Neural cell (in vitro differentiated cells): ENCODE measurements at regions not wholly inside any gene's neighbourhood (a gene's known extent, or its start where the extent isn't known, plus 50 kb on each side); places are given as distances from the start of the nearest gene placed in this dataset.

Experiments
- H2AFZ ChIP-seq: fragments of 200-600, 300-800 bp; sonication (generic), shearing (Covaris generic); 2 replicates; pipeline ENCODE4 v1.6.0; 2014; ENCODE audit warnings: low read depth, mild to moderate bottlenecking, antibody characterized with exemption, low read length, moderate library complexity
- H3F3A ChIP-seq: fragments of 200-600 bp; shearing (Covaris generic); 2 replicates; pipeline ENCODE4 v1.6.1; 2016; ENCODE audit warnings: mild to moderate bottlenecking, moderate library complexity, mixed read lengths, antibody characterized with exemption, low read length; ENCODE audit not compliant: insufficient read depth, poor library complexity, severe bottlenecking
- H3K27ac ChIP-seq: fragments of 200-600, 300-800 bp; sonication (generic), shearing (Covaris generic); 2 replicates; pipeline ENCODE4 v1.5.1; 2014; ENCODE audit warnings: mild to moderate bottlenecking, low read length, moderate library complexity
- H3K27me3 ChIP-seq: fragments of 300-800, 200-600 bp; sonication (generic), shearing (Covaris generic); 2 replicates; pipeline ENCODE4 v1.6.0; 2014; ENCODE audit warnings: mild to moderate bottlenecking, low read depth, low read length, moderate library complexity; ENCODE audit not compliant: insufficient read depth
- H3K36me3 ChIP-seq: fragments of 300-800, 200-600 bp; sonication (generic), shearing (Covaris generic); 2 replicates; pipeline ENCODE4 v1.5.1; 2014; ENCODE audit warnings: mild to moderate bottlenecking, antibody characterized with exemption, low read length, moderate library complexity; ENCODE audit not compliant: insufficient read depth
- H3K4me2 ChIP-seq: fragments of 300-800, 200-600 bp; sonication (generic), shearing (Covaris generic); 2 replicates; pipeline ENCODE4 v1.6.0; 2014; ENCODE audit warnings: mild to moderate bottlenecking, low read length
- H3K4me3 ChIP-seq: fragments of 300-800, 200-600 bp; sonication (generic), shearing (Covaris generic); 2 replicates; pipeline ENCODE4 v1.5.1; 2014; ENCODE audit warnings: mild to moderate bottlenecking, low read length, moderate library complexity
- H3K79me2 ChIP-seq: fragments of 200-600 bp; shearing (Covaris generic); replicated peaks from 2 replicates; pipeline ENCODE4 v1.6.0; 2014; ENCODE audit warnings: mild to moderate bottlenecking, low read length, moderate library complexity; ENCODE audit not compliant: insufficient read depth
- H3K9ac ChIP-seq: fragments of 300-800, 200-600 bp; sonication (generic), shearing (Covaris generic); 2 replicates; pipeline ENCODE4 v1.6.1; 2016; ENCODE audit warnings: mild to moderate bottlenecking, low read length, mixed read lengths
- H3K9me2 ChIP-seq: fragments of 200-600 bp; shearing (Covaris generic); 2 replicates; pipeline ENCODE4 v1.6.1; 2016; ENCODE audit warnings: mild to moderate bottlenecking, low read length, mixed read lengths; ENCODE audit not compliant: insufficient read depth
- H3K9me3 ChIP-seq: fragments of 200-600, 300-800 bp; sonication (generic), shearing (Covaris generic); 2 replicates; pipeline ENCODE4 v1.6.1; 2016; ENCODE audit warnings: mild to moderate bottlenecking, mixed run types, low read length, moderate library complexity, mixed read lengths
- H4K20me1 ChIP-seq: fragments of 200-600 bp; shearing (Covaris generic); 2 replicates; pipeline ENCODE4 v1.6.1; 2016; ENCODE audit warnings: mild to moderate bottlenecking, mixed run types; ENCODE audit not compliant: insufficient read depth
- EP300 ChIP-seq: fragments of 450-650 bp; conservative IDR thresholded peaks from 2 replicates; pipeline ENCODE4 v1.6.1; 2014; ENCODE audit warnings: antibody characterized with exemption, mild to moderate bottlenecking, moderate library complexity; ENCODE audit not compliant: poor library complexity, severe bottlenecking
- EZH2 ChIP-seq: fragments of 200-600, 300-800 bp; shearing (Covaris generic), sonication (generic); IDR thresholded peaks from 2 replicates; pipeline ENCODE4 v1.6.1; 2014; ENCODE audit warnings: antibody characterized with exemption, low read length, borderline replicate concordance, mild to moderate bottlenecking; ENCODE audit not compliant: insufficient read depth, poor library complexity, severe bottlenecking
- MXI1 ChIP-seq: fragments of 450-650 bp; conservative IDR thresholded peaks from 2 replicates; pipeline ENCODE4 v1.6.1; 2014; ENCODE audit warnings: antibody characterized with exemption, mild to moderate bottlenecking; ENCODE audit not compliant: poor library complexity, severe bottlenecking
- POLR2AphosphoS5 ChIP-seq: IDR thresholded peaks from 2 replicates; pipeline ENCODE4 v1.6.1; 2012
- RAD21 ChIP-seq: fragments of 450-650 bp; conservative IDR thresholded peaks from 2 replicates; pipeline ENCODE4 v1.6.1; 2014; ENCODE audit warnings: antibody characterized with exemption, mild to moderate bottlenecking, moderate library complexity
- SMC3 ChIP-seq: fragments of 450-650 bp; conservative IDR thresholded peaks from 2 replicates; pipeline ENCODE4 v1.6.1; 2014; ENCODE audit warnings: antibody characterized with exemption, mild to moderate bottlenecking, moderate library complexity; ENCODE audit not compliant: poor library complexity
- TF ChIP-seq, protein P1 (sequence below): fragments of 450-650 bp; IDR thresholded peaks from 2 replicates; pipeline ENCODE4 v1.5.1; 2014; ENCODE audit warnings: antibody characterized with exemption, mild to moderate bottlenecking, moderate library complexity; ENCODE audit not compliant: poor library complexity, severe bottlenecking
- TF ChIP-seq, protein P2 (sequence below): IDR thresholded peaks from 2 replicates; pipeline ENCODE4 v1.6.1; 2012; ENCODE audit warnings: borderline replicate concordance

DNA sequence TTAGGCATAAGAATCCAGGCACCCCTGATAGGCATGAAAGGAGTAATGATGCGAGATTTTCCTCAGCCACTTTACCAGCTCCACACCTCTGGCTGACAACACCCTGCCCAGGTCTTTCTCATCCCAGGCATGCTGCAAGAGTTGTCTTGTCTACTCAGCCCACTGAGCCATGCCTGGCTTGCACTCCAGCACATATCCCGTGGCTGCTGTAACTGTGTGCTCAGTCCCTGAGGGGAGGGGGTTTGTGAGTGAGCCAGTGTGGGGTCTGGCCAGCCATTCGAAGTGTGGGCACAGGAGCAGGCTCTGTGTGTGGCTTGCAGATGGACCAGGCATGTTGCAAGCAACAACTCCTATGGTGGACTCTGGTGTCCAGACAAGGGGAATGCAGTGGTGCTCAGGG lies 529.6 kb downstream of the ADGRL2 start:
- TF ChIP-seq SMC3 (no peak), EP300 (no peak), MXI1 (no peak), RAD21 (no peak), POLR2AphosphoS5 (no peak)
- TF ChIP-seq, protein P1, sequence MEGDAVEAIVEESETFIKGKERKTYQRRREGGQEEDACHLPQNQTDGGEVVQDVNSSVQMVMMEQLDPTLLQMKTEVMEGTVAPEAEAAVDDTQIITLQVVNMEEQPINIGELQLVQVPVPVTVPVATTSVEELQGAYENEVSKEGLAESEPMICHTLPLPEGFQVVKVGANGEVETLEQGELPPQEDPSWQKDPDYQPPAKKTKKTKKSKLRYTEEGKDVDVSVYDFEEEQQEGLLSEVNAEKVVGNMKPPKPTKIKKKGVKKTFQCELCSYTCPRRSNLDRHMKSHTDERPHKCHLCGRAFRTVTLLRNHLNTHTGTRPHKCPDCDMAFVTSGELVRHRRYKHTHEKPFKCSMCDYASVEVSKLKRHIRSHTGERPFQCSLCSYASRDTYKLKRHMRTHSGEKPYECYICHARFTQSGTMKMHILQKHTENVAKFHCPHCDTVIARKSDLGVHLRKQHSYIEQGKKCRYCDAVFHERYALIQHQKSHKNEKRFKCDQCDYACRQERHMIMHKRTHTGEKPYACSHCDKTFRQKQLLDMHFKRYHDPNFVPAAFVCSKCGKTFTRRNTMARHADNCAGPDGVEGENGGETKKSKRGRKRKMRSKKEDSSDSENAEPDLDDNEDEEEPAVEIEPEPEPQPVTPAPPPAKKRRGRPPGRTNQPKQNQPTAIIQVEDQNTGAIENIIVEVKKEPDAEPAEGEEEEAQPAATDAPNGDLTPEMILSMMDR = no peak
- TF ChIP-seq, protein P2, sequence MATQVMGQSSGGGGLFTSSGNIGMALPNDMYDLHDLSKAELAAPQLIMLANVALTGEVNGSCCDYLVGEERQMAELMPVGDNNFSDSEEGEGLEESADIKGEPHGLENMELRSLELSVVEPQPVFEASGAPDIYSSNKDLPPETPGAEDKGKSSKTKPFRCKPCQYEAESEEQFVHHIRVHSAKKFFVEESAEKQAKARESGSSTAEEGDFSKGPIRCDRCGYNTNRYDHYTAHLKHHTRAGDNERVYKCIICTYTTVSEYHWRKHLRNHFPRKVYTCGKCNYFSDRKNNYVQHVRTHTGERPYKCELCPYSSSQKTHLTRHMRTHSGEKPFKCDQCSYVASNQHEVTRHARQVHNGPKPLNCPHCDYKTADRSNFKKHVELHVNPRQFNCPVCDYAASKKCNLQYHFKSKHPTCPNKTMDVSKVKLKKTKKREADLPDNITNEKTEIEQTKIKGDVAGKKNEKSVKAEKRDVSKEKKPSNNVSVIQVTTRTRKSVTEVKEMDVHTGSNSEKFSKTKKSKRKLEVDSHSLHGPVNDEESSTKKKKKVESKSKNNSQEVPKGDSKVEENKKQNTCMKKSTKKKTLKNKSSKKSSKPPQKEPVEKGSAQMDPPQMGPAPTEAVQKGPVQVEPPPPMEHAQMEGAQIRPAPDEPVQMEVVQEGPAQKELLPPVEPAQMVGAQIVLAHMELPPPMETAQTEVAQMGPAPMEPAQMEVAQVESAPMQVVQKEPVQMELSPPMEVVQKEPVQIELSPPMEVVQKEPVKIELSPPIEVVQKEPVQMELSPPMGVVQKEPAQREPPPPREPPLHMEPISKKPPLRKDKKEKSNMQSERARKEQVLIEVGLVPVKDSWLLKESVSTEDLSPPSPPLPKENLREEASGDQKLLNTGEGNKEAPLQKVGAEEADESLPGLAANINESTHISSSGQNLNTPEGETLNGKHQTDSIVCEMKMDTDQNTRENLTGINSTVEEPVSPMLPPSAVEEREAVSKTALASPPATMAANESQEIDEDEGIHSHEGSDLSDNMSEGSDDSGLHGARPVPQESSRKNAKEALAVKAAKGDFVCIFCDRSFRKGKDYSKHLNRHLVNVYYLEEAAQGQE = no peak
- Histone ChIP-seq H3K4me3 (no peak overlapping the region), H3K9me3 (no peaks in the 10 kb centered on the region), H3K79me2 (no peaks in the 10 kb centered on the region), H2AFZ (no peak overlapping the region), H4K20me1 (no peaks in the 10 kb centered on the region), H3K9me2 (no peaks in the 10 kb centered on the region), H3K27ac (no peak overlapping the region), H3K4me2 (no peak overlapping the region), H3K36me3 (no peaks in the 10 kb centered on the region), H3F3A (no peaks in the 10 kb centered on the region), H3K27me3 (no peaks in the 10 kb centered on the region), H3K9ac (no peak overlapping the region)

DNA sequence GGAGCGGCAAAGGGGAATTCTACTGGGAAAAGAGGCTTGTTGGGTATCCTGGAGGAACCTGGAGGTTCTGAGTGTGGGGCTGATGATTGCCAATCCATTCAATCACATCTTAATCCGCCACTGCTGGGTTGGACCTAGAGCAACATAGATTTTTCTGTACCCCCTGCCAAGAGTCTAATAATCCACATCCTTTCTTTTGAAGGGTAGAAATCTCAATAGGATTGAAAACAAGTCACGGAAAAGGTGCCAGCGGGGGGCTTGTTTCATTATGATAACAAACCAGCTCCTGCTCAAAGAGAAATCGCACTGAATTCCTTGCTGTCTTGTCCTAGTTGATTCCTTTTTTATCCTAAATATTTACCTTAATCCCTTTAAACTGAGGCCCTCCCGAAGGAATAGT lies 528.5 kb downstream of the ADGRL2 start:
- H3K36me3 ChIP-seq = no peaks in the 10 kb centered on the region
- no peak overlapping the region for H3K4me3 ChIP-seq
- no peaks in the 10 kb centered on the region for H3K9me3 ChIP-seq
- H3K27me3 ChIP-seq = no peaks in the 10 kb centered on the region
- H3F3A ChIP-seq = no peaks in the 10 kb centered on the region
- no peak overlapping the region for H2AFZ ChIP-seq
- no peak overlapping the region for H3K9ac ChIP-seq
- TF ChIP-seq, protein P2 = no peak
- no peak for TF ChIP-seq POLR2AphosphoS5
- TF ChIP-seq EZH2 = no peak
- no peak for TF ChIP-seq SMC3
- no peak overlapping the region for H3K27ac ChIP-seq
- H4K20me1 ChIP-seq = no peaks in the 10 kb centered on the region
- H3K4me2 ChIP-seq = no peak overlapping the region
- H3K79me2 ChIP-seq = no peaks in the 10 kb centered on the region
- H3K9me2 ChIP-seq = no peaks in the 10 kb centered on the region
